GM12875 (cell line): ENCODE measurements at regions not wholly inside any gene's neighbourhood (a gene's known extent, or its start where the extent isn't known, plus 50 kb on each side); places are given as distances from the start of the nearest gene placed in this dataset.

ENCODE experiments used
- H3K4me3 ChIP-seq: one replicate; pipeline ENCODE4 v1.5.1; 2011; ENCODE audit warnings: low read depth, low read length, control low read depth
- TF ChIP-seq, protein P1 (sequence below): IDR thresholded peaks from 2 replicates; pipeline ENCODE4 v1.5.1; 2011; ENCODE audit warnings: low read depth, mild to moderate bottlenecking, control low read depth, inconsistent platforms, low read length, moderate library complexity, borderline replicate concordance; ENCODE audit not compliant: insufficient read depth

DNA sequence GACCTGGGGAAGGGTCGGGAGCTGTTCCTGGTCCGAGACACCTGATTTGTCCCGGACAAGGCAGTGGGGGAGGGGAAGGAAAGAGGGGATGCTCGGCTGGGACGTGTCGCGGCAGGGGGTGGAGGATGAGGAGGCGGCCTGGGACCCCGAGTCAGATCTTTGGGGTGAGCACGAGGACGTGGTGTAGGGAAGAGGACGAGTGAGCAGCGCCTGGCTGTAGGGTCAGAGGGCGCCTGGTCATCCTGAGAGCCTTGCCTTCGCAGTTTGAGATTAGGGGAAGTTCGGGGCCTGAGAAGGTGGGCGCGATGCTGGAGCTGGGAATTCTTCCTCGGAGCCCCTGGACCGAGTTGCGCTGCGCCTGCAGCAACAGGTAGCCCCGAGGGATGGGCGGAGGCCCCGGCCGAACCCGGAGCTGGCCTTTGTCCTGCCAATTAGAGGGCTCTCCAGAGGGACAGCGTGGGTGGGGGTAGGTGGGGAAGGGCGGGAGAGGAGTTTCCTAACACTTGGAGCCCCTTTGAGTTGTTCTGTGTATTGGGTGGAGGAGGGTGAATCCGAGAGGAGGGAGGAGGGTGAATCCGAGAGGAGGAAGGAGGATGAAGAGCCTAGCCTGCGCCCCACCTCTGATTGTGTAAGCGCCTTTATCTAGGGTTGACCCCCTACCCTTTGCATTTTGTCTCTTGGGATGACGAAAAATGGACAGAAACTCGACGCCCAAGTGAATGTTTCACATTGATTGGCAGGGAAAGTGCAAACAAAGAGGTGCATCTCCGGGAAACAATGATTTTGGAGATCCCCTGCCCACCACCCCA, 72.0 kb downstream of the SOX4 start:
- H3K4me3 ChIP-seq: peak overlapping the region; percentile 27
- TF ChIP-seq, protein P1, sequence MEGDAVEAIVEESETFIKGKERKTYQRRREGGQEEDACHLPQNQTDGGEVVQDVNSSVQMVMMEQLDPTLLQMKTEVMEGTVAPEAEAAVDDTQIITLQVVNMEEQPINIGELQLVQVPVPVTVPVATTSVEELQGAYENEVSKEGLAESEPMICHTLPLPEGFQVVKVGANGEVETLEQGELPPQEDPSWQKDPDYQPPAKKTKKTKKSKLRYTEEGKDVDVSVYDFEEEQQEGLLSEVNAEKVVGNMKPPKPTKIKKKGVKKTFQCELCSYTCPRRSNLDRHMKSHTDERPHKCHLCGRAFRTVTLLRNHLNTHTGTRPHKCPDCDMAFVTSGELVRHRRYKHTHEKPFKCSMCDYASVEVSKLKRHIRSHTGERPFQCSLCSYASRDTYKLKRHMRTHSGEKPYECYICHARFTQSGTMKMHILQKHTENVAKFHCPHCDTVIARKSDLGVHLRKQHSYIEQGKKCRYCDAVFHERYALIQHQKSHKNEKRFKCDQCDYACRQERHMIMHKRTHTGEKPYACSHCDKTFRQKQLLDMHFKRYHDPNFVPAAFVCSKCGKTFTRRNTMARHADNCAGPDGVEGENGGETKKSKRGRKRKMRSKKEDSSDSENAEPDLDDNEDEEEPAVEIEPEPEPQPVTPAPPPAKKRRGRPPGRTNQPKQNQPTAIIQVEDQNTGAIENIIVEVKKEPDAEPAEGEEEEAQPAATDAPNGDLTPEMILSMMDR: no peak

DNA sequence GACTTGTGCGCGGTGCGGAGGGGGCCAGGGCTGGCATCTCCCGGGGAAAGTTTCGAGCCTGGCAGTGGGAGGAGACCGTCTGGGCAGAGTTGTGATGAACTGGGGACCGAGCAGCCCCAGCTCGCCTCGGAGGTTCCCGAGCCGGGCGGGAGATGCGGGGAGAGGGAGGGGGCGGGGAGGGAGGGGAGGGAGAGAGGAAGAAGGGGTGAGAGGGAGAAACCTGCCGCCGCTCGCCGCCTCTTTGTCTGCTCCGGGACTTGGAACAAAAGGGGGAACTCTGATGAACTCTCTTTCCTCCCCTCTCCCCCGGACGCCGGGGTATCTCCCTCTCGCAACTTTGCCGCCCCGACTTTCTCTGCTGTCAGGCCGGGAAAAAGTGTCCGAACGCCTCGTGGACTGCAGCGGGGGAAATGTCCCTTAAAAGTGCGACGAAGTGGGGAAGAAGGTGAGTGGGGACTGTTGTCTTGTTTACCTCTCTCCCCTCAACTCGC, 72.7 kb downstream of the SOX4 start:
- peak overlapping the region; percentile 40 for H3K4me3 ChIP-seq
- TF ChIP-seq, protein P1: no peak

DNA sequence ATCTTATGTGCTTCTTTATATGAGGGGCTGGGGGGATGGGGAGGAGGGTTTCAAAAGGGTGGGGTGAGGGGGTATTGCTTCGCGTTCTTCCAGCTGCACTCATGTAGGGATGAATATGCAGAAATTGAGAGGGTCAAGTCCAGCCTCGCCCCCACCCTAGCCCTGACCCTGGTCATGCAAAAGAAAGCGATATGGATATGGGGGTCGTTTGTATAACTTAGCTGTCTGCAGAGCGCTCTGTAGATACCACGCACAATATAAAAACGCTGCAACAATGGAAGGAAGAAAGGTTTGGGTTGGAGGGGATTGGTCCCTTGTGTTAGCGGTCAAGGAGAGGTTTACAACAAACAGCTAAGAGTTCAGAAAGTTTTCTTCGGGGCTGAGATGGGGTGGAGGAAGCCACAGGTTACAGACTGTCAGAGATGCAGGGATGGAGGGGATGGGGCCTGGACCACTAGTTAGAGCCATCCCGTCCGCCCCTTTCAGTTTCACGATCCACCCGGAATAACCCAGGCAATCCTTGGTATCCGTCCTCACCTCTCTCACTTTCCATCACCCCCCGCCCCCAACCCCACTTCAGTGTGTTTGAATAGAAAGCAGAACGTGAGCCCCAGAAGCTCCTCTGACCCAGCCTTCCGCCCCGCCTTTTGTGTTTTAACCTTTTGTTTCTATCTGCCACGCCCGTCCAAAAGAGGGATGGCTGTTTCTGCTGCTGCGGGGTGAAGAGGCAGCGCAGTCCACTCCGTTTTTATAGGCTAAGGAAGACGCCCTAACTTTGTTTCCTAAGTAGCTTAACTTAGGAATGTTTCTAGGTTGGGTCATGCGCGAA, 73.5 kb downstream of the SOX4 start:
- TF ChIP-seq, protein P1: no peak

DNA sequence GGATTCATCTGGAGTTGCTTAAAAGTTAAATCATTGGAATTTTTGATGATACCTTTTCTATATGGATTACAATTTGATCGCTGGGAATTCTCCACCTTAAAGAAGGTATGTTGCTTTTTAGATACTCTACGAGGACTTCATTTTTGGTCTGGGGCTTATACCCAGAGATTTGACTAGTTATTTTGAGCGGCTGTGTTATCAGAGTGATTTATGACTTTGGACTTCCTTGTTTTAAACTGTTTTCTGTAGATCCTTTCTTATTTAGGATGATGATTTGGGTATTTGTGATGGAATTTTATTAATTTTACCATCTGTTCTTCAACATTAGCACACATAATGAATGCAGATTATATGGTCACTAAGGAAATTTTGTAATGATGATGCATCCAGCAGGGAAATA, 75.2 kb downstream of the SOX4 start:
- H3K4me3 ChIP-seq: no peak overlapping the region
- TF ChIP-seq, protein P1: no peak

More for the DNA sequence above, 73.5 kb downstream of the SOX4 start:
- H3K4me3 ChIP-seq: peak overlapping the region; percentile 47

DNA sequence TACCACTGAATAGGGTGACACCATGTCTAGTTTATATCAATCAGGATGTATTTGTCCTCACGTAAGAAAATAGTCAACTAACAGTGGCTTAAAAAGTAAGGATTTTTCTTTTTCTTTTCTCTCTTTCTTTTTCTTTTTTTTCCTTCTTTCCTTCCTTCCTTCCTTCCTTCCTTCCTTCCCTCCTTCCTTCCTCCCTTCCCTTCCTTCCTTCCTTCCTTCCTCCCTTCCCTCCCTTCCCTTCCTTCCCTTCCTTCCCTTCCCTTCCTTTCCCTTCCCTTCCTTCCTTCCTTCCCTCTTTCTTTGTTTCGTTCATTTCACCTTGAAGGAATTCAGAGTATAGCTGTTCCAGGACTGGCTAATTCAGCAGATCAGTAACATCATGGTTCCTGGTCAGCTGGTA, 83.2 kb downstream of the SOX4 start:
- H3K4me3 ChIP-seq: no peak overlapping the region
- TF ChIP-seq, protein P1: no peak

DNA sequence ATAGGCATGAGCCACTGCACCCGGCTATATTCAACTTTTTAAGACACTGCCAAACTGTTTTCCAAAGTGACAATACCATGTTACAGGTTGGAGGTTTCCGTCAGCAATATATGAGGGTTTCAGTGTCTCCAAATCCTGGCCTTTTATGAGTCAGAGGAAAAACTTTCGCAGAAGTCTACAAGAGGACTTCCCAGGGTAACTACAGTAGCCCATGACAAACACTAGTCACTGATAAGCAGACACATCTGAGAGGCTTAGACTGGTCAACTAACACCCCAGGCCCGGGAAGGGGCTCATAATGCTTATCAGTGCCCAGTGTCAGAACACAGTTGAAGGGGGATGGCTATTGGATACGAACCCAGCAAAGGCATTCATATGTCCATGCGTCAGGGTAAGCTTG, 85.4 kb downstream of the SOX4 start:
- TF ChIP-seq, protein P1: no peak

More for the DNA sequence above, 85.4 kb downstream of the SOX4 start:
- H3K4me3 ChIP-seq: no peak overlapping the region
